DOHH2 (cell line): ENCODE measurements at regions not wholly inside any gene's neighbourhood (a gene's known extent, or its start where the extent isn't known, plus 50 kb on each side); places are given as distances from the start of the nearest gene placed in this dataset.

Experiments
- EZH2phosphoT487 ChIP-seq: fragments of 200-600 bp; sonication (generic); IDR thresholded peaks from 2 replicates; pipeline ENCODE4 v1.6.1; 2017; ENCODE audit warnings: borderline replicate concordance, mild to moderate bottlenecking, antibody characterized with exemption, low read length, moderate library complexity, mixed read lengths
- TF ChIP-seq, protein P1 (sequence below): fragments of 200-600 bp; sonication (generic); IDR thresholded peaks from one replicate; pipeline ENCODE4 v1.5.1; 2014; ENCODE audit warnings: antibody characterized with exemption, mild to moderate bottlenecking, low read depth, low read length; ENCODE audit not compliant: poor library complexity, severe bottlenecking

GRCh38 chr12:42766754-42767153 lies 177.2 kb upstream of the PRICKLE1 start:
- TF ChIP-seq, protein P1, sequence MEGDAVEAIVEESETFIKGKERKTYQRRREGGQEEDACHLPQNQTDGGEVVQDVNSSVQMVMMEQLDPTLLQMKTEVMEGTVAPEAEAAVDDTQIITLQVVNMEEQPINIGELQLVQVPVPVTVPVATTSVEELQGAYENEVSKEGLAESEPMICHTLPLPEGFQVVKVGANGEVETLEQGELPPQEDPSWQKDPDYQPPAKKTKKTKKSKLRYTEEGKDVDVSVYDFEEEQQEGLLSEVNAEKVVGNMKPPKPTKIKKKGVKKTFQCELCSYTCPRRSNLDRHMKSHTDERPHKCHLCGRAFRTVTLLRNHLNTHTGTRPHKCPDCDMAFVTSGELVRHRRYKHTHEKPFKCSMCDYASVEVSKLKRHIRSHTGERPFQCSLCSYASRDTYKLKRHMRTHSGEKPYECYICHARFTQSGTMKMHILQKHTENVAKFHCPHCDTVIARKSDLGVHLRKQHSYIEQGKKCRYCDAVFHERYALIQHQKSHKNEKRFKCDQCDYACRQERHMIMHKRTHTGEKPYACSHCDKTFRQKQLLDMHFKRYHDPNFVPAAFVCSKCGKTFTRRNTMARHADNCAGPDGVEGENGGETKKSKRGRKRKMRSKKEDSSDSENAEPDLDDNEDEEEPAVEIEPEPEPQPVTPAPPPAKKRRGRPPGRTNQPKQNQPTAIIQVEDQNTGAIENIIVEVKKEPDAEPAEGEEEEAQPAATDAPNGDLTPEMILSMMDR, result no peak
- no peak for TF ChIP-seq EZH2phosphoT487
